ENCODE measurements at regions not wholly inside any gene's neighbourhood (a gene's known extent, or its start where the extent isn't known, plus 50 kb on each side); places are given as distances from the start of the nearest gene placed in this dataset.

DNA sequence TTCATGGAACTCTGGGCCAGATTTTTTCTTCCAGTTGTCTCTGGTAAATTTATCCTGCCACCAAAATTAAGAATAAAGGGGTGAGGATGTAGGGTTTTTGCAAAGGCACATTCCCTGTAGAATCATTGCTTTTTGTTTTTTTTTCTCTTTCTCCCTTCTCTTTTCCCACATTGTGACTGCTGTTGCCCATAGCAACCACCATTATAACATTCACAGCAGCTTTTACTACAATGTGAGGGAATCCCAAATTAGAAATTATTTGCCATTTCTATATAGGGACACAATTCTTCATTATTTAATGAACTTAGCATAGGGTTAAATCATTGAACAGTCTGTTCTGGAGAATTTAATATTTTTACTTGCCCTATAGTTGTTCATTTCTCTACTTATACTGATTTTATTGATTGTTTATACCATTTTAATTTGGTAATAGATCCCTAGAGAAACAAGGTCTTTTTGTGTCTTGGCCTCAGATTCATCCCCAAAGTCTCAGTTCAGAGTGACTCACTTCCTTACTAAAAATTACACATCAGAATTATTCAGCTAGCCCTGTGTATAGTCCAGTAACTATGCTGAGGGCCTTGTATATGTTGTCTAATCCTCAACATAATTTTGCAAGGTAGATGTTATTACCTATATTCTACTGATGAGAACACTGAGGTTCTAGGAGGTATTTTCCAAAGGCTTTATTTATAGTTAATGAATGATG lies 80.8 kb upstream of the ANK2 start:
- TF ChIP-seq, protein P1, sequence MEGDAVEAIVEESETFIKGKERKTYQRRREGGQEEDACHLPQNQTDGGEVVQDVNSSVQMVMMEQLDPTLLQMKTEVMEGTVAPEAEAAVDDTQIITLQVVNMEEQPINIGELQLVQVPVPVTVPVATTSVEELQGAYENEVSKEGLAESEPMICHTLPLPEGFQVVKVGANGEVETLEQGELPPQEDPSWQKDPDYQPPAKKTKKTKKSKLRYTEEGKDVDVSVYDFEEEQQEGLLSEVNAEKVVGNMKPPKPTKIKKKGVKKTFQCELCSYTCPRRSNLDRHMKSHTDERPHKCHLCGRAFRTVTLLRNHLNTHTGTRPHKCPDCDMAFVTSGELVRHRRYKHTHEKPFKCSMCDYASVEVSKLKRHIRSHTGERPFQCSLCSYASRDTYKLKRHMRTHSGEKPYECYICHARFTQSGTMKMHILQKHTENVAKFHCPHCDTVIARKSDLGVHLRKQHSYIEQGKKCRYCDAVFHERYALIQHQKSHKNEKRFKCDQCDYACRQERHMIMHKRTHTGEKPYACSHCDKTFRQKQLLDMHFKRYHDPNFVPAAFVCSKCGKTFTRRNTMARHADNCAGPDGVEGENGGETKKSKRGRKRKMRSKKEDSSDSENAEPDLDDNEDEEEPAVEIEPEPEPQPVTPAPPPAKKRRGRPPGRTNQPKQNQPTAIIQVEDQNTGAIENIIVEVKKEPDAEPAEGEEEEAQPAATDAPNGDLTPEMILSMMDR (IDR thresholded peaks at IDR 0.05 in 2 of 3, conservative IDR thresholded peaks at IDR 0.05 in 1 of 3; ENCODE audit: insufficient read depth in 2 of 3, low read depth in 1 of 3, low read length in 3 of 3): no peak
- no peak for TF ChIP-seq FOXJ3 (CRISPR knock-in tag; IDR thresholded peaks at IDR 0.05)
- no peak for TF ChIP-seq RAD21 (CRISPR knock-in tag; conservative IDR thresholded peaks at IDR 0.05 in 1 of 2, IDR thresholded peaks at IDR 0.05 in 1 of 2)
- TF ChIP-seq POLR2AphosphoS2 (IDR thresholded peaks at IDR 0.05; ENCODE audit: low read length): no peak
- no peak for TF ChIP-seq HMG20A (CRISPR knock-in tag; conservative IDR thresholded peaks at IDR 0.05)
- TF ChIP-seq SIN3A (IDR thresholded peaks at IDR 0.05; ENCODE audit: borderline replicate concordance in 2 of 2, control insufficient read depth in 1 of 2, low read depth in 2 of 2, low read length in 2 of 2): no peak
- no peak for TF ChIP-seq NFXL1 (CRISPR knock-in tag; IDR thresholded peaks at IDR 0.05)
- TF ChIP-seq TCF7L2 (IDR thresholded peaks at IDR 0.05; ENCODE audit: low read depth, low read length): no peak
- TF ChIP-seq, protein P2, sequence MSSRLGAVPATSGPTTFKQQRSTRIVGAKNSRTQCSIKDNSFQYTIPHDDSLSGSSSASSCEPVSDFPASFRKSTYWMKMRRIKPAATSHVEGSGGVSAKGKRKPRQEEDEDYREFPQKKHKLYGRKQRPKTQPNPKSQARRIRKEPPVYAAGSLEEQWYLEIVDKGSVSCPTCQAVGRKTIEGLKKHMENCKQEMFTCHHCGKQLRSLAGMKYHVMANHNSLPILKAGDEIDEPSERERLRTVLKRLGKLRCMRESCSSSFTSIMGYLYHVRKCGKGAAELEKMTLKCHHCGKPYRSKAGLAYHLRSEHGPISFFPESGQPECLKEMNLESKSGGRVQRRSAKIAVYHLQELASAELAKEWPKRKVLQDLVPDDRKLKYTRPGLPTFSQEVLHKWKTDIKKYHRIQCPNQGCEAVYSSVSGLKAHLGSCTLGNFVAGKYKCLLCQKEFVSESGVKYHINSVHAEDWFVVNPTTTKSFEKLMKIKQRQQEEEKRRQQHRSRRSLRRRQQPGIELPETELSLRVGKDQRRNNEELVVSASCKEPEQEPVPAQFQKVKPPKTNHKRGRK (tag; IDR thresholded peaks at IDR 0.05): no peak
- TF ChIP-seq SMC3 (conservative IDR thresholded peaks at IDR 0.05; ENCODE audit: insufficient read depth, low read depth, low read length): no peak
- TF ChIP-seq HDGF (IDR thresholded peaks at IDR 0.05): no peak
